ENCODE measurements at regions not wholly inside any gene's neighbourhood (a gene's known extent, or its start where the extent isn't known, plus 50 kb on each side); places are given as distances from the start of the nearest gene placed in this dataset.

DNA sequence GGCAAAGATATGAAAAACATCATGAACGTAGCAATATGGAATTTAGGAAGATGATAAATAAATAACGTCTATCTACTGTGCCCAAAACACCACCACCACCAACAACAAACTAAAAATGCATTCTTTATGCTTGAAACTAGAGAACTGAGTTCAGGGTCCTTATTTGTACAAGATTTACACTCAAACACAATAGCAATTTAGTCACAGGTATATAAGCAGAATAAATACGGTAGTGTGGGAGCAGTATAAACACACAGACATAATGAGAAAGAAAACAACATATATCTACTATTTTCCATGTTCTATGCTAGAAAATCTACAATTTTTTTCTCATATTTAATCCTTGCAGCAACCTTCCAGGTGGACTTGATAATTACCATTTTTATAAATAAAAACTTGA is 64.3 kb downstream of the ARL4A start:
- TF ChIP-seq, protein P1, sequence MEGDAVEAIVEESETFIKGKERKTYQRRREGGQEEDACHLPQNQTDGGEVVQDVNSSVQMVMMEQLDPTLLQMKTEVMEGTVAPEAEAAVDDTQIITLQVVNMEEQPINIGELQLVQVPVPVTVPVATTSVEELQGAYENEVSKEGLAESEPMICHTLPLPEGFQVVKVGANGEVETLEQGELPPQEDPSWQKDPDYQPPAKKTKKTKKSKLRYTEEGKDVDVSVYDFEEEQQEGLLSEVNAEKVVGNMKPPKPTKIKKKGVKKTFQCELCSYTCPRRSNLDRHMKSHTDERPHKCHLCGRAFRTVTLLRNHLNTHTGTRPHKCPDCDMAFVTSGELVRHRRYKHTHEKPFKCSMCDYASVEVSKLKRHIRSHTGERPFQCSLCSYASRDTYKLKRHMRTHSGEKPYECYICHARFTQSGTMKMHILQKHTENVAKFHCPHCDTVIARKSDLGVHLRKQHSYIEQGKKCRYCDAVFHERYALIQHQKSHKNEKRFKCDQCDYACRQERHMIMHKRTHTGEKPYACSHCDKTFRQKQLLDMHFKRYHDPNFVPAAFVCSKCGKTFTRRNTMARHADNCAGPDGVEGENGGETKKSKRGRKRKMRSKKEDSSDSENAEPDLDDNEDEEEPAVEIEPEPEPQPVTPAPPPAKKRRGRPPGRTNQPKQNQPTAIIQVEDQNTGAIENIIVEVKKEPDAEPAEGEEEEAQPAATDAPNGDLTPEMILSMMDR (IDR thresholded peaks at IDR 0.05; ENCODE audit: low read depth, low read length, missing input control) = no peak
- TF ChIP-seq, protein P2, sequence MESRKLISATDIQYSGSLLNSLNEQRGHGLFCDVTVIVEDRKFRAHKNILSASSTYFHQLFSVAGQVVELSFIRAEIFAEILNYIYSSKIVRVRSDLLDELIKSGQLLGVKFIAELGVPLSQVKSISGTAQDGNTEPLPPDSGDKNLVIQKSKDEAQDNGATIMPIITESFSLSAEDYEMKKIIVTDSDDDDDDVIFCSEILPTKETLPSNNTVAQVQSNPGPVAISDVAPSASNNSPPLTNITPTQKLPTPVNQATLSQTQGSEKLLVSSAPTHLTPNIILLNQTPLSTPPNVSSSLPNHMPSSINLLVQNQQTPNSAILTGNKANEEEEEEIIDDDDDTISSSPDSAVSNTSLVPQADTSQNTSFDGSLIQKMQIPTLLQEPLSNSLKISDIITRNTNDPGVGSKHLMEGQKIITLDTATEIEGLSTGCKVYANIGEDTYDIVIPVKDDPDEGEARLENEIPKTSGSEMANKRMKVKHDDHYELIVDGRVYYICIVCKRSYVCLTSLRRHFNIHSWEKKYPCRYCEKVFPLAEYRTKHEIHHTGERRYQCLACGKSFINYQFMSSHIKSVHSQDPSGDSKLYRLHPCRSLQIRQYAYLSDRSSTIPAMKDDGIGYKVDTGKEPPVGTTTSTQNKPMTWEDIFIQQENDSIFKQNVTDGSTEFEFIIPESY (IDR thresholded peaks at IDR 0.05) = no peak
- TF ChIP-seq, protein P3, sequence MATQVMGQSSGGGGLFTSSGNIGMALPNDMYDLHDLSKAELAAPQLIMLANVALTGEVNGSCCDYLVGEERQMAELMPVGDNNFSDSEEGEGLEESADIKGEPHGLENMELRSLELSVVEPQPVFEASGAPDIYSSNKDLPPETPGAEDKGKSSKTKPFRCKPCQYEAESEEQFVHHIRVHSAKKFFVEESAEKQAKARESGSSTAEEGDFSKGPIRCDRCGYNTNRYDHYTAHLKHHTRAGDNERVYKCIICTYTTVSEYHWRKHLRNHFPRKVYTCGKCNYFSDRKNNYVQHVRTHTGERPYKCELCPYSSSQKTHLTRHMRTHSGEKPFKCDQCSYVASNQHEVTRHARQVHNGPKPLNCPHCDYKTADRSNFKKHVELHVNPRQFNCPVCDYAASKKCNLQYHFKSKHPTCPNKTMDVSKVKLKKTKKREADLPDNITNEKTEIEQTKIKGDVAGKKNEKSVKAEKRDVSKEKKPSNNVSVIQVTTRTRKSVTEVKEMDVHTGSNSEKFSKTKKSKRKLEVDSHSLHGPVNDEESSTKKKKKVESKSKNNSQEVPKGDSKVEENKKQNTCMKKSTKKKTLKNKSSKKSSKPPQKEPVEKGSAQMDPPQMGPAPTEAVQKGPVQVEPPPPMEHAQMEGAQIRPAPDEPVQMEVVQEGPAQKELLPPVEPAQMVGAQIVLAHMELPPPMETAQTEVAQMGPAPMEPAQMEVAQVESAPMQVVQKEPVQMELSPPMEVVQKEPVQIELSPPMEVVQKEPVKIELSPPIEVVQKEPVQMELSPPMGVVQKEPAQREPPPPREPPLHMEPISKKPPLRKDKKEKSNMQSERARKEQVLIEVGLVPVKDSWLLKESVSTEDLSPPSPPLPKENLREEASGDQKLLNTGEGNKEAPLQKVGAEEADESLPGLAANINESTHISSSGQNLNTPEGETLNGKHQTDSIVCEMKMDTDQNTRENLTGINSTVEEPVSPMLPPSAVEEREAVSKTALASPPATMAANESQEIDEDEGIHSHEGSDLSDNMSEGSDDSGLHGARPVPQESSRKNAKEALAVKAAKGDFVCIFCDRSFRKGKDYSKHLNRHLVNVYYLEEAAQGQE (IDR thresholded peaks at IDR 0.05) = no peak
- TF ChIP-seq RXRA (IDR thresholded peaks at IDR 0.05) = no peak
- no peak for TF ChIP-seq RAD21 (IDR thresholded peaks at IDR 0.05)
- TF ChIP-seq EGR1 (IDR thresholded peaks at IDR 0.05; ENCODE audit: low read depth in 2 of 2) = no peak
- no peak for TF ChIP-seq TAF1 (conservative IDR thresholded peaks at IDR 0.05)
- TF ChIP-seq JUND (IDR thresholded peaks at IDR 0.05) = no peak
- no peak for TF ChIP-seq NR2F2 (IDR thresholded peaks at IDR 0.05)
- TF ChIP-seq, protein P4, sequence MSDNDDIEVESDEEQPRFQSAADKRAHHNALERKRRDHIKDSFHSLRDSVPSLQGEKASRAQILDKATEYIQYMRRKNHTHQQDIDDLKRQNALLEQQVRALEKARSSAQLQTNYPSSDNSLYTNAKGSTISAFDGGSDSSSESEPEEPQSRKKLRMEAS (IDR thresholded peaks at IDR 0.05) = no peak
- no peak for TF ChIP-seq SP1 (IDR thresholded peaks at IDR 0.05)
- no peak for TF ChIP-seq YY1 (IDR thresholded peaks at IDR 0.05)
- TF ChIP-seq FOXA1 (IDR thresholded peaks at IDR 0.05) = no peak
- TF ChIP-seq, protein P5, sequence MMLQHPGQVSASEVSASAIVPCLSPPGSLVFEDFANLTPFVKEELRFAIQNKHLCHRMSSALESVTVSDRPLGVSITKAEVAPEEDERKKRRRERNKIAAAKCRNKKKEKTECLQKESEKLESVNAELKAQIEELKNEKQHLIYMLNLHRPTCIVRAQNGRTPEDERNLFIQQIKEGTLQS (IDR thresholded peaks at IDR 0.05) = no peak

Data from liver (tissue), 3 donors.